T-helper 2 cell treated with Interferon-gamma antibody and Interleukin-4, amounts not matched to agents 5 μg/mL and 100 μg/mL, for 36 hours (primary cell): ENCODE measurements at regions not wholly inside any gene's neighbourhood (a gene's known extent, or its start where the extent isn't known, plus 50 kb on each side); places are given as distances from the start of the nearest gene placed in this dataset.

Source experiments
- DNase-seq: peaks from one replicate; pipeline ENCODE4 v3.0.0; 2021; ENCODE audit warnings: low spot score
- H3K27ac Mint-ChIP-seq: one replicate; pipeline ENCODE4 v1.8.0; 2021; ENCODE audit warnings: mild to moderate bottlenecking, mixed read lengths
- H3K27me3 Mint-ChIP-seq: one replicate; pipeline ENCODE4 v1.8.0; 2021; ENCODE audit warnings: low read depth, mixed read lengths
- H3K36me3 Mint-ChIP-seq: one replicate; pipeline ENCODE4 v1.8.0; 2021; ENCODE audit warnings: low read depth, mixed read lengths
- H3K4me1 Mint-ChIP-seq: one replicate; pipeline ENCODE4 v1.8.0; 2021; ENCODE audit warnings: low read depth, mixed read lengths
- H3K4me3 Mint-ChIP-seq: one replicate; pipeline ENCODE4 v1.8.0; 2022; ENCODE audit warnings: mild to moderate bottlenecking, moderate library complexity, mixed read lengths
- H3K9me3 Mint-ChIP-seq: one replicate; pipeline ENCODE4 v1.8.0; 2021; ENCODE audit warnings: mixed read lengths

GRCh38 chr4:120435179-120435578 is 368.5 kb upstream of the MAD2L1 start:
- no peak for DNase-seq
- Mint-ChIP-seq H3K27ac (no peak overlapping the region), H3K4me3 (no peak overlapping the region), H3K4me1 (no peaks in the 10 kb centered on the region), H3K27me3 (no peaks in the 10 kb centered on the region), H3K9me3 (no peaks in the 10 kb centered on the region), H3K36me3 (no peaks in the 10 kb centered on the region)

- Mint-ChIP-seq H3K27me3 (no peaks in the 10 kb centered on the region), H3K36me3 (no peaks in the 10 kb centered on the region), H3K4me1 (no peaks in the 10 kb centered on the region), H3K27ac (no peak overlapping the region), H3K9me3 (no peaks in the 10 kb centered on the region), H3K4me3 (no peak overlapping the region)
- no peak for DNase-seq
Measured at GRCh38 chr4:120434756-120435155, 368.1 kb upstream of the MAD2L1 start.

- no peak for DNase-seq
- no peaks in the 10 kb centered on the region for H3K27me3 Mint-ChIP-seq
- H3K9me3 Mint-ChIP-seq = no peaks in the 10 kb centered on the region
- no peak overlapping the region for H3K4me3 Mint-ChIP-seq
- no peaks in the 10 kb centered on the region for H3K36me3 Mint-ChIP-seq
- H3K27ac Mint-ChIP-seq = no peak overlapping the region
- no peaks in the 10 kb centered on the region for H3K4me1 Mint-ChIP-seq
Measured at GRCh38 chr4:120432301-120432860, 365.7 kb upstream of the MAD2L1 start.

GRCh38 chr4:120431180-120431579 is 364.5 kb upstream of the MAD2L1 start:
- no peak overlapping the region for H3K27ac Mint-ChIP-seq
- H3K36me3 Mint-ChIP-seq = no peaks in the 10 kb centered on the region
- no peak for DNase-seq
- H3K4me1 Mint-ChIP-seq = no peaks in the 10 kb centered on the region
- no peak overlapping the region for H3K4me3 Mint-ChIP-seq
- no peaks in the 10 kb centered on the region for H3K27me3 Mint-ChIP-seq
- H3K9me3 Mint-ChIP-seq = no peaks in the 10 kb centered on the region

- Mint-ChIP-seq H3K9me3 (no peaks in the 10 kb centered on the region), H3K36me3 (no peaks in the 10 kb centered on the region), H3K4me3 (no peak overlapping the region), H3K4me1 (no peaks in the 10 kb centered on the region), H3K27me3 (no peaks in the 10 kb centered on the region), H3K27ac (no peak overlapping the region)
- no peak for DNase-seq
Measured at GRCh38 chr4:120418146-120418545, 351.5 kb upstream of the MAD2L1 start.

- DNase-seq = no peak
- H3K4me1 Mint-ChIP-seq = no peaks in the 10 kb centered on the region
- no peak overlapping the region for H3K4me3 Mint-ChIP-seq
- no peak overlapping the region for H3K27ac Mint-ChIP-seq
- peaks cover 1% of the 10 kb centered on the region for H3K9me3 Mint-ChIP-seq
- H3K36me3 Mint-ChIP-seq = no peaks in the 10 kb centered on the region
- H3K27me3 Mint-ChIP-seq = no peaks in the 10 kb centered on the region
Measured at GRCh38 chr4:120415896-120416295, 349.2 kb upstream of the MAD2L1 start.

GRCh38 chr4:120406960-120407359 is 340.3 kb upstream of the MAD2L1 start:
- H3K4me3 Mint-ChIP-seq = no peak overlapping the region
- H3K9me3 Mint-ChIP-seq = peaks cover 6% of the 10 kb centered on the region
- H3K36me3 Mint-ChIP-seq = no peaks in the 10 kb centered on the region
- no peak overlapping the region for H3K27ac Mint-ChIP-seq
- no peak for DNase-seq
- H3K27me3 Mint-ChIP-seq = no peaks in the 10 kb centered on the region
- H3K4me1 Mint-ChIP-seq = no peaks in the 10 kb centered on the region

- no peaks in the 10 kb centered on the region for H3K9me3 Mint-ChIP-seq
- no peaks in the 10 kb centered on the region for H3K4me1 Mint-ChIP-seq
- DNase-seq = no peak
- no peaks in the 10 kb centered on the region for H3K27me3 Mint-ChIP-seq
- H3K36me3 Mint-ChIP-seq = no peaks in the 10 kb centered on the region
- H3K4me3 Mint-ChIP-seq = no peak overlapping the region
- H3K27ac Mint-ChIP-seq = no peak overlapping the region
Measured at GRCh38 chr4:120403296-120403695, 336.6 kb upstream of the MAD2L1 start.

- DNase-seq = no peak
- no peaks in the 10 kb centered on the region for H3K27me3 Mint-ChIP-seq
- H3K9me3 Mint-ChIP-seq = no peaks in the 10 kb centered on the region
- no peak overlapping the region for H3K27ac Mint-ChIP-seq
- no peaks in the 10 kb centered on the region for H3K36me3 Mint-ChIP-seq
- H3K4me1 Mint-ChIP-seq = no peaks in the 10 kb centered on the region
- no peak overlapping the region for H3K4me3 Mint-ChIP-seq
Measured at GRCh38 chr4:120400441-120400840, 333.8 kb upstream of the MAD2L1 start.

- Mint-ChIP-seq H3K27me3 (no peaks in the 10 kb centered on the region), H3K36me3 (no peaks in the 10 kb centered on the region), H3K9me3 (no peaks in the 10 kb centered on the region), H3K4me3 (no peak overlapping the region), H3K4me1 (no peaks in the 10 kb centered on the region), H3K27ac (no peak overlapping the region)
- no peak for DNase-seq
Measured at GRCh38 chr4:120399826-120400225, 333.2 kb upstream of the MAD2L1 start.

GRCh38 chr4:120395746-120396145 is 329.1 kb upstream of the MAD2L1 start:
- Mint-ChIP-seq H3K4me3 (no peak overlapping the region), H3K9me3 (no peaks in the 10 kb centered on the region), H3K27ac (no peak overlapping the region), H3K4me1 (no peaks in the 10 kb centered on the region), H3K27me3 (no peaks in the 10 kb centered on the region), H3K36me3 (no peaks in the 10 kb centered on the region)
- no peak for DNase-seq

GRCh38 chr4:120355881-120356280 is 289.2 kb upstream of the MAD2L1 start:
- Mint-ChIP-seq H3K27ac (no peak overlapping the region), H3K4me1 (no peaks in the 10 kb centered on the region), H3K4me3 (no peak overlapping the region), H3K27me3 (no peaks in the 10 kb centered on the region), H3K9me3 (no peaks in the 10 kb centered on the region), H3K36me3 (no peaks in the 10 kb centered on the region)
- DNase-seq = no peak

GRCh38 chr4:120354381-120354780 is 287.7 kb upstream of the MAD2L1 start:
- H3K36me3 Mint-ChIP-seq = no peaks in the 10 kb centered on the region
- no peaks in the 10 kb centered on the region for H3K4me1 Mint-ChIP-seq
- no peaks in the 10 kb centered on the region for H3K27me3 Mint-ChIP-seq
- H3K27ac Mint-ChIP-seq = no peak overlapping the region
- H3K4me3 Mint-ChIP-seq = no peak overlapping the region
- DNase-seq = no peak
- no peaks in the 10 kb centered on the region for H3K9me3 Mint-ChIP-seq

- no peaks in the 10 kb centered on the region for H3K36me3 Mint-ChIP-seq
- H3K4me3 Mint-ChIP-seq = no peak overlapping the region
- H3K27ac Mint-ChIP-seq = no peak overlapping the region
- no peaks in the 10 kb centered on the region for H3K9me3 Mint-ChIP-seq
- DNase-seq = no peak
- no peaks in the 10 kb centered on the region for H3K4me1 Mint-ChIP-seq
- H3K27me3 Mint-ChIP-seq = no peaks in the 10 kb centered on the region
Measured at GRCh38 chr4:120353235-120353634, 286.6 kb upstream of the MAD2L1 start.

GRCh38 chr4:120352739-120353138 is 286.1 kb upstream of the MAD2L1 start:
- Mint-ChIP-seq H3K27ac (no peak overlapping the region), H3K27me3 (no peaks in the 10 kb centered on the region), H3K4me1 (no peaks in the 10 kb centered on the region), H3K36me3 (no peaks in the 10 kb centered on the region), H3K4me3 (no peak overlapping the region), H3K9me3 (no peaks in the 10 kb centered on the region)
- DNase-seq = no peak
